CD4-positive, CD25-positive, alpha-beta regulatory T cell (primary cell): ENCODE measurements at regions not wholly inside any gene's neighbourhood (a gene's known extent, or its start where the extent isn't known, plus 50 kb on each side); places are given as distances from the start of the nearest gene placed in this dataset.

Source experiments
- ATAC-seq, 2 donors: fragments of 150-1000 bp; cut with Tn5 transposase; one replicate each; pipeline ENCODE4 v1.10.0; 2021; ENCODE audit warnings: low read depth in 2 of 2, moderate number of reproducible peaks in 2 of 2, moderate library complexity in 1 of 2
- DNase-seq, 3 donors: peaks; one replicate each; pipeline versions ENCODE4 v3.0.0 to v3.0.0-alpha.2; 2012 to 2022; ENCODE audit warnings: mixed read lengths in 1 of 3
- H3K27ac ChIP-seq: one replicate; pipeline ENCODE4 v1.7.0; 2013; ENCODE audit warnings: mild to moderate bottlenecking, low read length; ENCODE audit not compliant: insufficient read depth, poor library complexity, severe bottlenecking
- H3K27me3 ChIP-seq: one replicate; pipeline ENCODE4 v1.7.0; 2013; ENCODE audit warnings: low read length; ENCODE audit not compliant: control insufficient read depth, insufficient read depth
- H3K36me3 ChIP-seq: one replicate; pipeline ENCODE4 v1.7.0; 2013; ENCODE audit warnings: mild to moderate bottlenecking, low read length, moderate library complexity; ENCODE audit not compliant: control insufficient read depth, insufficient read depth
- H3K4me1 ChIP-seq: 2 replicates; pipeline ENCODE4 v1.7.0; 2013; ENCODE audit warnings: mild to moderate bottlenecking, low read length; ENCODE audit not compliant: insufficient read depth, control insufficient read depth, poor library complexity, severe bottlenecking
- H3K4me3 ChIP-seq: one replicate; pipeline ENCODE4 v1.7.0; 2013; ENCODE audit warnings: low read depth, mild to moderate bottlenecking, low read length, moderate library complexity
- H3K9me3 ChIP-seq, 2 experiments: 1 replicate in 1 of 2; 2 replicates in 1 of 2; pipeline ENCODE4 v1.7.0; 2013; ENCODE audit warnings: low read length in 2 of 2, mild to moderate bottlenecking in 1 of 2, moderate library complexity in 1 of 2; ENCODE audit not compliant: control insufficient read depth in 2 of 2
- H3K27ac Mint-ChIP-seq, 3 donors: one replicate each; pipeline ENCODE4 v1.8.0; 2020 to 2022; ENCODE audit warnings: mild to moderate bottlenecking in 3 of 3, mixed read lengths in 3 of 3, moderate library complexity in 2 of 3
- H3K27me3 Mint-ChIP-seq: one replicate; pipeline ENCODE4 v1.8.0; 2022; ENCODE audit warnings: mild to moderate bottlenecking, mixed read lengths
- H3K36me3 Mint-ChIP-seq: one replicate; pipeline ENCODE4 v1.8.0; 2020; ENCODE audit warnings: mixed read lengths
- H3K4me1 Mint-ChIP-seq, 4 donors: one replicate each; pipeline ENCODE4 v1.8.0; 2020 to 2022; ENCODE audit warnings: mixed read lengths in 4 of 4, mild to moderate bottlenecking in 1 of 4
- H3K4me3 Mint-ChIP-seq, 4 donors: one replicate each; pipeline ENCODE4 v1.8.0; 2020 to 2022; ENCODE audit warnings: mild to moderate bottlenecking in 4 of 4, mixed read lengths in 4 of 4, moderate library complexity in 3 of 4
- H3K9me3 Mint-ChIP-seq, 7 donors: one replicate each; pipeline ENCODE4 v1.8.0; 2020 to 2022; ENCODE audit warnings: mixed read lengths in 7 of 7, mild to moderate bottlenecking in 3 of 7, moderate library complexity in 2 of 7

DNA sequence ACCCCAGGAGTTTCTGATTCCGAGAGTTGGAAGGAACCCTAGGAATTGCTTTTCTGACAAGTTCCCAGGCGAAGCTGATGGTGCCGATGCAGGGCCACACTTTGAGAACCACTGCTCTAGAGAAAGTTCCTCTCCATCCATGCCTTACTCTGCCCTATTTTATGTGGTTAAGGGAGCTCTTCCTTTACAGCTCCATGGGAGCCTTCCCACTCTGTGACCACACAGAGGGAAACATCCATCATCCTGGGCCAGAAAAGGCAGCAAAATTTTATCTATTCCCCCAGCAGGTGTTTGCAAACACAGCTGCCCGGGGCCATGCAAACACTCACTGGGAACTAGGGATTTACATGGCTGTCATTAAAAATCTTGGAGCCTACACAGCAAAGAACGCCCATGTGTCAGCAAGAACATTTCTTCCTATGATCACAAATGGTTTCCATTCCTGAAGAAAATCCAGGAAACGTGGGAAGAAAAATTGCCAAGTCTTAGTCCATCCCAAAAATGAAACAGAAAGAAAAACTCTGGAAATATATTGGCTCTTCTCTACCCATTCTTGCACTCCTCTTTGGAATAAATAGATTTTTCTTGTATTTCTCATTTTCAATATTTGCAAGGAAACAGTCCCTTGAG lies 252.7 kb downstream of the PMP22 start:
- Histone ChIP-seq H3K27ac (no peak overlapping the region), H3K4me3 (no peak overlapping the region), H3K27me3 (no peaks in the 10 kb centered on the region), H3K4me1 (no peaks in the 10 kb centered on the region), H3K36me3 (no peaks in the 10 kb centered on the region), H3K9me3 (no peaks in the 10 kb centered on the region)
- H3K4me3 Mint-ChIP-seq: no peak overlapping the region
- peak overlapping the region in 1 of 3 donors; percentile 41 for H3K27ac Mint-ChIP-seq
- no peak for DNase-seq
- H3K9me3 Mint-ChIP-seq: peaks cover 0 to 6% (median 0%) of the 10 kb centered on the region in 7 donors
- H3K4me1 Mint-ChIP-seq: no peaks in the 10 kb centered on the region
- H3K27me3 Mint-ChIP-seq: peaks cover 20% of the 10 kb centered on the region
- ATAC-seq: no peak
- H3K36me3 Mint-ChIP-seq: no peaks in the 10 kb centered on the region

DNA sequence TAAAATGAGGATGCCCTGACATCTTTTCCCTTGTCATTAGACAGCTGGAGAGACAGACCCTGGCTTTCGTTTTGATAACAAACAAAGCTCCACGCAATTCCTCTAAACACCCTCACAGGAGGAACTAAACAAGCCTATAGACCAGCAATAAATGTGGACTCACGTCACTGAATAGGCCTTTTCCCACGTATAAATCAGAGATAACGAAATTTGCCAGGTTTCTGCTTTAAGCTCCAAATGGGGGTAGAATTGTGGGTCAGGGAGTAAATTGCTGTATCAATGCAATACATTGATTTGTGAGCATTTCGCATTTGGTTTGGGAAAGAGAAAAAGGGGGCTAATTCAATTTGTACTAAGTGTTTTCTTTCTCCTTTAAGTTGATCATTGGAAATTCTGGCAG lies 256.0 kb downstream of the PMP22 start:
- H3K9me3 ChIP-seq: no peaks in the 10 kb centered on the region
- H3K4me1 ChIP-seq: no peaks in the 10 kb centered on the region
- no peak overlapping the region for H3K27ac ChIP-seq
- peaks cover 0 to 2% (median 0%) of the 10 kb centered on the region in 7 donors for H3K9me3 Mint-ChIP-seq
- peaks cover 20% of the 10 kb centered on the region for H3K27me3 Mint-ChIP-seq
- H3K27me3 ChIP-seq: no peaks in the 10 kb centered on the region
- no peak overlapping the region for H3K4me3 Mint-ChIP-seq
- DNase-seq: no peak
- no peak for ATAC-seq
- H3K36me3 ChIP-seq: no peaks in the 10 kb centered on the region
- H3K36me3 Mint-ChIP-seq: no peaks in the 10 kb centered on the region
- H3K27ac Mint-ChIP-seq: no peak overlapping the region
- no peak overlapping the region for H3K4me3 ChIP-seq
- H3K4me1 Mint-ChIP-seq: no peaks in the 10 kb centered on the region

GRCh38 chr17:15007147-15007553 lies 258.0 kb downstream of the PMP22 start:
- Histone ChIP-seq H3K4me3 (no peak overlapping the region), H3K9me3 (no peaks in the 10 kb centered on the region), H3K27me3 (no peaks in the 10 kb centered on the region), H3K4me1 (no peaks in the 10 kb centered on the region), H3K27ac (no peak overlapping the region), H3K36me3 (no peaks in the 10 kb centered on the region)
- H3K4me3 Mint-ChIP-seq: no peak overlapping the region
- peaks cover 0 to 2% (median 0%) of the 10 kb centered on the region in 7 donors for H3K9me3 Mint-ChIP-seq
- peaks cover 16% of the 10 kb centered on the region for H3K27me3 Mint-ChIP-seq
- ATAC-seq (no peak), DNase-seq (no peak)
- no peaks in the 10 kb centered on the region for H3K36me3 Mint-ChIP-seq
- no peaks in the 10 kb centered on the region for H3K4me1 Mint-ChIP-seq
- H3K27ac Mint-ChIP-seq: no peak overlapping the region

- no peak overlapping the region for H3K27ac ChIP-seq
- Mint-ChIP-seq H3K27ac (no peak overlapping the region), H3K4me3 (no peak overlapping the region), H3K27me3 (peaks cover 16% of the 10 kb centered on the region), H3K9me3 (peaks cover 0 to 3% (median 0%) of the 10 kb centered on the region in 7 donors), H3K36me3 (no peaks in the 10 kb centered on the region), H3K4me1 (no peaks in the 10 kb centered on the region)
- H3K36me3 ChIP-seq: no peaks in the 10 kb centered on the region
- no peaks in the 10 kb centered on the region for H3K4me1 ChIP-seq
- ATAC-seq (no peak), DNase-seq (no peak)
- no peak overlapping the region for H3K4me3 ChIP-seq
- H3K27me3 ChIP-seq: no peaks in the 10 kb centered on the region
- H3K9me3 ChIP-seq: no peaks in the 10 kb centered on the region
These were observed 258.6 kb downstream of the PMP22 start for GRCh38 chr17:15006421-15007128.

DNA sequence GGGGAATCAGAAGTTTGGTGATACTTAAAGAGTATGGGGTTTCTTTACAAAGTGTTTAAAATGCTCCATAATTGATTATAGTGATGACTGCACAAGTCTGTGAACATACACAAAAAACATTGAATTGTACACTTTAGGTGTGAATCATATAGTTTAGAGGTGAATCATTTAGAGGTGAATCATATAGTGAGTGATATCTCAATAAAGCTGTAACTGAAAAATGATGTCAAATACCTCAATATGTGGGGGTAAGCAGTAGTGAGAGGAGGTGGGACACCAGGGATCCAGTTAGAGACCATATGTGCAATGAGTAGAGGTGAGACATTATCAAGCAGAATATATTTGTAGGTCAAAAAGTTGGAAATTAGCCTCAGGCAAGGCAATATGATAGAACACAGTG lies 264.5 kb downstream of the PMP22 start:
- ATAC-seq: no peak
- H3K9me3 ChIP-seq: no peaks in the 10 kb centered on the region
- no peaks in the 10 kb centered on the region for H3K4me1 ChIP-seq
- no peaks in the 10 kb centered on the region for H3K36me3 ChIP-seq
- H3K27ac ChIP-seq: no peak overlapping the region
- H3K9me3 Mint-ChIP-seq: peaks cover 0 to 4% (median 0%) of the 10 kb centered on the region in 7 donors
- H3K27me3 Mint-ChIP-seq: peaks cover 2% of the 10 kb centered on the region
- no peak overlapping the region for H3K27ac Mint-ChIP-seq
- no peaks in the 10 kb centered on the region for H3K27me3 ChIP-seq
- no peaks in the 10 kb centered on the region for H3K36me3 Mint-ChIP-seq
- H3K4me1 Mint-ChIP-seq: no peaks in the 10 kb centered on the region
- no peak overlapping the region for H3K4me3 Mint-ChIP-seq
- H3K4me3 ChIP-seq: no peak overlapping the region
- no peak for DNase-seq

DNA sequence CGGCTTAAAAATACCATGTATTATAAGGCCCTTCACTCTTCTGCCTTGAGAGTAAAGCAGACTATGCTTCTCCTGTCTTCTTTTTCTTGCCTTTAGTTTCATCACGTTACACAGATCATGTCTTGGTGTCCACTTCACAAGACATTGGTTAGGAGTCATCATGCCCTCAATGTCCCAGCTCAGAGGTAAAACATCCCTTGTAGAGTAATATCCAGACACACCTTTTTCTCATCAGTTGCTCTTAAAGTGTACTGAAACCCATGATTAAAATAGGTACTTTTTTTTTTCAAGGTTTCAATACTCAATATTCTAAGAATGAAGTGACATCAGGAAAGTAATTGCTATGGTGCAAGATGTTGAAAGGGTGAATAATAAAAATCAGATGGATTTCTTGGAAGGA lies 267.8 kb downstream of the PMP22 start:
- H3K4me1 ChIP-seq: no peaks in the 10 kb centered on the region
- H3K4me3 ChIP-seq: no peak overlapping the region
- ATAC-seq (no peak), DNase-seq (peak in 1 of 3 donors; percentile 1)
- no peak overlapping the region for H3K27ac ChIP-seq
- H3K36me3 Mint-ChIP-seq: no peaks in the 10 kb centered on the region
- H3K27me3 ChIP-seq: no peaks in the 10 kb centered on the region
- H3K4me3 Mint-ChIP-seq: no peak overlapping the region
- peaks cover 0 to 3% (median 0%) of the 10 kb centered on the region in 7 donors for H3K9me3 Mint-ChIP-seq
- H3K27me3 Mint-ChIP-seq: peaks cover 4% of the 10 kb centered on the region
- no peaks in the 10 kb centered on the region for H3K36me3 ChIP-seq
- no peaks in the 10 kb centered on the region for H3K4me1 Mint-ChIP-seq
- no peaks in the 10 kb centered on the region for H3K9me3 ChIP-seq
- H3K27ac Mint-ChIP-seq: no peak overlapping the region

- no peaks in the 10 kb centered on the region for H3K9me3 ChIP-seq
- no peak for ATAC-seq
- H3K27ac ChIP-seq: no peak overlapping the region
- Mint-ChIP-seq H3K4me3 (no peak overlapping the region), H3K9me3 (peaks cover 0 to 3% (median 0%) of the 10 kb centered on the region in 7 donors), H3K27ac (no peak overlapping the region), H3K36me3 (no peaks in the 10 kb centered on the region), H3K27me3 (no peaks in the 10 kb centered on the region), H3K4me1 (no peaks in the 10 kb centered on the region)
- H3K4me3 ChIP-seq: no peak overlapping the region
- no peaks in the 10 kb centered on the region for H3K36me3 ChIP-seq
- DNase-seq: no peak
- H3K4me1 ChIP-seq: no peaks in the 10 kb centered on the region
- peaks cover 2% of the 10 kb centered on the region for H3K27me3 ChIP-seq
These were observed 279.0 kb downstream of the PMP22 start for GRCh38 chr17:14986127-14986526.

GRCh38 chr17:14972844-14973243 lies 292.3 kb downstream of the PMP22 start:
- ATAC-seq: no peak
- Histone ChIP-seq H3K4me1 (no peaks in the 10 kb centered on the region), H3K27me3 (no peaks in the 10 kb centered on the region), H3K9me3 (peaks cover 0 to 6% of the 10 kb centered on the region in 2 experiments), H3K27ac (no peak overlapping the region), H3K36me3 (no peaks in the 10 kb centered on the region), H3K4me3 (no peak overlapping the region)
- Mint-ChIP-seq H3K27me3 (peaks cover 14% of the 10 kb centered on the region), H3K36me3 (no peaks in the 10 kb centered on the region), H3K4me1 (no peaks in the 10 kb centered on the region), H3K27ac (no peak overlapping the region), H3K4me3 (no peak overlapping the region), H3K9me3 (peaks cover 0 to 22% (median 8%) of the 10 kb centered on the region in 7 donors)
- no peak for DNase-seq
